ENCODE measurements at regions not wholly inside any gene's neighbourhood (a gene's known extent, or its start where the extent isn't known, plus 50 kb on each side); places are given as distances from the start of the nearest gene placed in this dataset.

DNA sequence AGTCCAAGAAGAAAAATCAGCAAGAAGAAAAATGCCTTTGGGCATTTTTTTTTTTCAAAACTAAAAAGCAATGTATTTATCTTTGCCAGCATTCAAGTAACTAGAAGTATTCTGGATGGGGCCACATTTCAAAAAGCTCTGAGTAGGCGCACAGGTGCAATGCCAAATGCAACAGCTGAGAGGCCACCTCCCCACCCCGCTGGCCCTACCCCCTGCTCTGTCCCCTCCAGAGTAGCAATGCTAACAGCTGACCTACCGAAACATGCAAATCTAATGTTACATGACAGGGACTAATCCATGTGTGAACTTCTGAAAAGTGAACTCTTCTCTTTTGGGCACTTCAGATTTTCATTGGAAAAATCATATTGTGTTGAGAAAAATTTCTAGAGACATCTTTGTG, 153.7 kb upstream of the SLC38A2 start:
- no peak for TF ChIP-seq CTCF (IDR thresholded peaks at IDR 0.05; ENCODE audit: unreplicated experiment)
- Mint-ChIP-seq H3K4me1 (ENCODE audit: low read depth, unreplicated experiment) (peaks cover 11% of the 10 kb centered on the region), H3K4me3 (ENCODE audit: low read depth, unreplicated experiment) (no peak overlapping the region), H3K9me3 (ENCODE audit: low read depth, unreplicated experiment) (no peaks in the 10 kb centered on the region), H3K36me3 (ENCODE audit: insufficient read depth, unreplicated experiment) (no peaks in the 10 kb centered on the region), H3K27me3 (ENCODE audit: unreplicated experiment) (no peaks in the 10 kb centered on the region), H3K27ac (ENCODE audit: unreplicated experiment) (no peak overlapping the region)
- BruUV-seq (replicated peaks) = no TSS peak
- intact Hi-C loops (cut with micrococcal nuclease; ENCODE audit: unreplicated experiment) = no loop called here
- CTCF ChIA-PET = no interaction called here
- no peak for DNase-seq

- no peak for DNase-seq
- no TSS peak for BruUV-seq (replicated peaks)
These were observed 152.2 kb upstream of the SLC38A2 start for GRCh38 chr12:46524778-46525177.

DNA sequence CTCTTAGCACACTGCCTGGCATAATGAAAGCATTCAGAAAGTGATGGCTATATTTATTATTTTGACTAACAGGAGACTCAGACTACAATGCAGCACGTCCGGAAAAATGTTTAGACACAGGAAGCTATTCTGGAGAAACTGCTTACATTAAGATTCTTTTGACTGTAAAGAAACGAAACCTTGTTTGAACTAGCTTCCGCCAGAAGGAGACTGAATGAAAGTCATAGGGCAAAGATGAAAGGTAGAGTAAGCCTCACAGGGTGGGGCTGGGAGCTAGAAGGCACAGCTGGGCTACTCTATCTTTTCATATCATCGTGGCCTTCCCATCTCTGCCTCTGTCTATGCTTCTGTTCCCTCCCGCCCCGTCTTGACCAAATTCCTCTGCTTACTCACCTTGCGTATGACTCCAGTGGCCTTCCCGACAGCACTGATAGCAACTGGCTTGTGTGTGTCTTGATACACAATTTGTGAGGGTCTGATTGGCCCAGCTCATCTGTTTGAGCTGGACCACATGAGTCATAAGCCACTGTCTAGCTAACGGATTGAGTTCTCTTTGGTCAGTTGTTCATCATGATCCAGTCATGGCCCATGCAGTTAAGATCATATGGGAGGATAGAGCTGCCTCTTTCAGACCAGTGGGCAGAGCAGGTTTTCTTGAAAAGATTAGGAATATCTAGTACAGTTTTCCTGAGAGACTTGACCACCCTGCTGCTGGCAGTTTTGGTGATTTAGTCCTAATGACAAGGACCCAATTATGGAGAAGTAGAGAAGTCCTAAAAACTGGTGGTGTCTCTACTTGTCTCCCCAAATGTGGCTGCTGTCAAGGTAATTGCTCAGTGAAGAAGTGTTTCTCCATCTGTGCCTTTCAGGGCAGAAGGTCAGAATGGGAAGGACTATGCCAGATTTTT, 151.5 kb upstream of the SLC38A2 start:
- TF ChIP-seq CTCF (IDR thresholded peaks at IDR 0.05; ENCODE audit: unreplicated experiment) = no peak
- Mint-ChIP-seq H3K9me3 (ENCODE audit: low read depth, unreplicated experiment) (no peaks in the 10 kb centered on the region), H3K27ac (ENCODE audit: unreplicated experiment) (no peak overlapping the region), H3K4me1 (ENCODE audit: low read depth, unreplicated experiment) (peaks cover 16% of the 10 kb centered on the region), H3K4me3 (ENCODE audit: low read depth, unreplicated experiment) (no peak overlapping the region), H3K36me3 (ENCODE audit: insufficient read depth, unreplicated experiment) (no peaks in the 10 kb centered on the region), H3K27me3 (ENCODE audit: unreplicated experiment) (no peaks in the 10 kb centered on the region)
- intact Hi-C loops (cut with micrococcal nuclease; ENCODE audit: unreplicated experiment) = no loop called here
- CTCF ChIA-PET = no interaction called here
- no peak for DNase-seq
- BruUV-seq (replicated peaks) = no TSS peak

More at GRCh38 chr12:46524778-46525177, 152.2 kb upstream of the SLC38A2 start:
- no peak for TF ChIP-seq CTCF (IDR thresholded peaks at IDR 0.05; ENCODE audit: unreplicated experiment)
- Mint-ChIP-seq H3K9me3 (ENCODE audit: low read depth, unreplicated experiment) (no peaks in the 10 kb centered on the region), H3K4me1 (ENCODE audit: low read depth, unreplicated experiment) (peaks cover 11% of the 10 kb centered on the region), H3K4me3 (ENCODE audit: low read depth, unreplicated experiment) (no peak overlapping the region), H3K27me3 (ENCODE audit: unreplicated experiment) (no peaks in the 10 kb centered on the region), H3K27ac (ENCODE audit: unreplicated experiment) (no peak overlapping the region), H3K36me3 (ENCODE audit: insufficient read depth, unreplicated experiment) (no peaks in the 10 kb centered on the region)
- CTCF ChIA-PET = no interaction called here
- intact Hi-C loops (cut with micrococcal nuclease; ENCODE audit: unreplicated experiment) = no loop called here

- no peak for DNase-seq
- H3K27ac Mint-ChIP-seq (ENCODE audit: unreplicated experiment) = no peak overlapping the region
- no peak for TF ChIP-seq CTCF (IDR thresholded peaks at IDR 0.05; ENCODE audit: unreplicated experiment)
- intact Hi-C loops (cut with micrococcal nuclease; ENCODE audit: unreplicated experiment) = no loop called here
- CTCF ChIA-PET = no interaction called here
- H3K9me3 Mint-ChIP-seq (ENCODE audit: low read depth, unreplicated experiment) = no peaks in the 10 kb centered on the region
- no peaks in the 10 kb centered on the region for H3K27me3 Mint-ChIP-seq (ENCODE audit: unreplicated experiment)
- no TSS peak for BruUV-seq (replicated peaks)
- H3K4me1 Mint-ChIP-seq (ENCODE audit: low read depth, unreplicated experiment) = peaks cover 20% of the 10 kb centered on the region
- no peaks in the 10 kb centered on the region for H3K36me3 Mint-ChIP-seq (ENCODE audit: insufficient read depth, unreplicated experiment)
- no peak overlapping the region for H3K4me3 Mint-ChIP-seq (ENCODE audit: low read depth, unreplicated experiment)
These were observed 150.9 kb upstream of the SLC38A2 start for GRCh38 chr12:46523446-46523845.

All from Calu3 (cell line).